H1 (cell line): ENCODE measurements at regions not wholly inside any gene's neighbourhood (a gene's known extent, or its start where the extent isn't known, plus 50 kb on each side); places are given as distances from the start of the nearest gene placed in this dataset.

Source experiments
- CTCF ChIA-PET: fragments of 300-600 bp; sonication (Branson Sonifier 250); formaldehyde crosslinking; loops from one replicate; lab custom pipeline; 2021; ENCODE audit not compliant: partially characterized antibody; lab: Charles Lee
- POLR2A ChIA-PET: fragments of 300-600 bp; sonication (Branson Sonifier 250); formaldehyde crosslinking; loops from one replicate; lab custom pipeline; 2021; ENCODE audit warnings: inconsistent platforms; ENCODE audit not compliant: partially characterized antibody; lab: Charles Lee
- DNase-seq, 2 experiments: peaks; one replicate each; pipeline versions ENCODE4 v3.0.0 to v3.0.0-alpha.2; 2010 to 2022; ENCODE audit warnings: low spot score in 2 of 2, low read depth in 1 of 2, mixed read lengths in 1 of 2
- FAIRE-seq: peaks from 2 replicates; lab custom pipeline; 2011; peaks lifted over from hg19 to GRCh38; lab: Jason Lieb, UNC
- H2AFZ ChIP-seq: 2 replicates; pipeline ENCODE4 v1.8.1; 2012; ENCODE audit warnings: low read length, inconsistent platforms
- H2AK5ac ChIP-seq: 2 replicates; pipeline ENCODE4 v1.6.1; 2013; ENCODE audit warnings: low read depth, low read length
- H2BK120ac ChIP-seq: replicated peaks from 2 replicates; pipeline ENCODE3; 2013; ENCODE audit warnings: low read depth, low read length, inconsistent platforms
- H2BK12ac ChIP-seq: 2 replicates; pipeline ENCODE4 v1.6.1; 2013; ENCODE audit warnings: low read depth, low read length
- H2BK15ac ChIP-seq: 2 replicates; pipeline ENCODE4 v1.6.1; 2013; ENCODE audit warnings: low read length
- H2BK20ac ChIP-seq: 2 replicates; pipeline ENCODE4 v1.6.1; 2013; ENCODE audit warnings: low read length
- H2BK5ac ChIP-seq: 2 replicates; pipeline ENCODE4 v1.6.1; 2013; ENCODE audit warnings: low read depth, low read length
- H3K14ac ChIP-seq: 2 replicates; pipeline ENCODE4 v1.6.1; 2013; ENCODE audit warnings: inconsistent platforms; ENCODE audit not compliant: insufficient read length
- H3K18ac ChIP-seq: 2 replicates; pipeline ENCODE4 v1.6.1; 2013; ENCODE audit warnings: low read length; ENCODE audit errors: extremely low read depth
- H3K23ac ChIP-seq: 2 replicates; pipeline ENCODE4 v1.6.1; 2013; ENCODE audit warnings: inconsistent platforms; ENCODE audit not compliant: insufficient read length
- H3K23me2 ChIP-seq: 2 replicates; pipeline ENCODE4 v1.6.1; 2013; ENCODE audit warnings: low read depth, low read length
- H3K27ac ChIP-seq: 2 replicates; pipeline ENCODE4 v1.6.1; 2011; ENCODE audit warnings: low read depth, low read length, inconsistent platforms
- H3K27me3 ChIP-seq, 4 experiments: replicated peaks in 1 of 4; 1 replicate in 1 of 4; 2 replicates in 3 of 4; pipeline versions ENCODE4 v1.6.1 to v1.8.1; 2011 to 2013; ENCODE audit warnings: low read length in 3 of 4, mild to moderate bottlenecking in 3 of 4, inconsistent platforms in 2 of 4, mixed read lengths in 2 of 4, moderate library complexity in 1 of 4; ENCODE audit not compliant: control insufficient read depth in 3 of 4, insufficient read depth in 3 of 4; ENCODE audit errors: extremely low read depth in 1 of 4
- H3K36me3 ChIP-seq, 4 experiments: 2 replicates each; pipeline versions ENCODE4 v1.6.1 to v1.8.1; 2011 to 2013; ENCODE audit warnings: mild to moderate bottlenecking in 4 of 4, low read length in 3 of 4, moderate library complexity in 2 of 4, control low read depth in 1 of 4, inconsistent platforms in 1 of 4; ENCODE audit not compliant: insufficient read depth in 4 of 4, control insufficient read depth in 2 of 4
- H3K4ac ChIP-seq: replicated peaks from 2 replicates; pipeline ENCODE3; 2013; ENCODE audit warnings: low read length, low read depth, mixed read lengths, inconsistent platforms; ENCODE audit not compliant: insufficient read length
- H3K4me1 ChIP-seq, 4 experiments: replicated peaks in 1 of 4; 1 replicate in 1 of 4; 2 replicates in 3 of 4; pipeline versions ENCODE4 v1.6.1 to v1.8.1; 2011 to 2013; ENCODE audit warnings: low read length in 3 of 4, inconsistent platforms in 2 of 4, mixed read lengths in 1 of 4; ENCODE audit not compliant: insufficient read depth in 4 of 4, control insufficient read depth in 3 of 4
- H3K4me2 ChIP-seq, 2 experiments: 2 replicates each; pipeline versions ENCODE4 v1.6.1 to v1.8.1; 2011 to 2013; ENCODE audit warnings: low read depth in 2 of 2, low read length in 2 of 2, control low read depth in 1 of 2, inconsistent platforms in 1 of 2, mild to moderate bottlenecking in 1 of 2; ENCODE audit not compliant: insufficient read depth in 1 of 2
- H3K4me3 ChIP-seq, 4 experiments: fragments of 200-600, 300-600 bp in 1 of 4; sonication (generic), shearing (Covaris generic), sonication (Bioruptor Twin) in 1 of 4; 2 replicates each; pipeline versions ENCODE4 v1.5.1 to v1.8.1; 2011 to 2016; ENCODE audit warnings: low read length in 4 of 4, low read depth in 3 of 4, control low read depth in 2 of 4, inconsistent platforms in 2 of 4, mild to moderate bottlenecking in 2 of 4, mixed read lengths in 1 of 4, moderate library complexity in 1 of 4; ENCODE audit not compliant: insufficient read depth in 2 of 4; ENCODE audit errors: extremely low read depth in 1 of 4
- H3K56ac ChIP-seq: replicated peaks from 2 replicates; pipeline ENCODE3; 2013; ENCODE audit warnings: low read depth, mild to moderate bottlenecking, mixed read lengths, low read length, inconsistent platforms; ENCODE audit not compliant: insufficient read length
- H3K79me1 ChIP-seq: 2 replicates; pipeline ENCODE4 v1.6.1; 2013; ENCODE audit warnings: low read depth, low read length, control low read depth
- H3K79me2 ChIP-seq, 2 experiments: 2 replicates each; pipeline versions ENCODE4 v1.6.1 to v1.8.1; 2012 to 2013; ENCODE audit warnings: low read length in 2 of 2, mild to moderate bottlenecking in 2 of 2, inconsistent platforms in 1 of 2; ENCODE audit not compliant: insufficient read depth in 2 of 2, control insufficient read depth in 1 of 2
- H3K9ac ChIP-seq, 4 experiments: replicated peaks in 1 of 4; 1 replicate in 1 of 4; 2 replicates in 3 of 4; pipeline versions ENCODE4 v1.6.1 to v1.8.1; 2011 to 2013; ENCODE audit warnings: low read depth in 3 of 4, low read length in 3 of 4, control low read depth in 2 of 4, mild to moderate bottlenecking in 2 of 4, moderate library complexity in 2 of 4, inconsistent platforms in 1 of 4; ENCODE audit errors: extremely low read depth in 1 of 4
- H3K9me3 ChIP-seq, 2 experiments: 2 replicates each; pipeline versions ENCODE4 v1.6.1 to v1.8.1; 2012 to 2013; ENCODE audit warnings: mild to moderate bottlenecking in 2 of 2, moderate library complexity in 2 of 2, control low read depth in 1 of 2, inconsistent platforms in 1 of 2, low read depth in 1 of 2, low read length in 1 of 2, mixed read lengths in 1 of 2; ENCODE audit not compliant: insufficient read depth in 2 of 2
- H4K20me1 ChIP-seq, 2 experiments: replicated peaks in 1 of 2; 2 replicates each; pipeline versions ENCODE3 to v1.8.1; 2011 to 2013; ENCODE audit warnings: inconsistent platforms in 2 of 2, low read length in 2 of 2, mild to moderate bottlenecking in 1 of 2; ENCODE audit not compliant: insufficient read depth in 2 of 2, control insufficient read depth in 1 of 2
- H4K5ac ChIP-seq: 2 replicates; pipeline ENCODE4 v1.6.1; 2013; ENCODE audit warnings: low read length, low read depth, mixed read lengths, inconsistent platforms; ENCODE audit not compliant: insufficient read length
- H4K8ac ChIP-seq: 2 replicates; pipeline ENCODE4 v1.8.0; 2013; ENCODE audit warnings: mild to moderate bottlenecking, moderate library complexity, low read length, inconsistent platforms; ENCODE audit not compliant: insufficient read depth; ENCODE audit errors: extremely low read depth
- H4K91ac ChIP-seq: replicated peaks from 2 replicates; pipeline ENCODE3; 2013; ENCODE audit warnings: low read length, mixed read lengths, inconsistent platforms; ENCODE audit not compliant: insufficient read length
- CBX5 ChIP-seq: fragments of 300-800, 300-1000 bp; sonication (generic); IDR thresholded peaks from 2 replicates; pipeline ENCODE4 v1.7.1; 2016; ENCODE audit warnings: antibody characterized with exemption, low read length, low read depth
- KDM1A ChIP-seq: fragments of 200-600, 300-600 bp; sonication (generic); IDR thresholded peaks from 2 replicates; pipeline ENCODE4 v1.7.1; 2016; ENCODE audit warnings: mild to moderate bottlenecking, low read length, borderline replicate concordance
- NANOG ChIP-seq: IDR thresholded peaks from 2 replicates; pipeline ENCODE4 v1.6.1; 2011; ENCODE audit warnings: low read length, low read depth, mild to moderate bottlenecking, inconsistent platforms; ENCODE audit not compliant: insufficient read depth, poor library complexity, severe bottlenecking
- SP2 ChIP-seq: IDR thresholded peaks from 2 replicates; pipeline ENCODE4 v1.6.1; 2012; ENCODE audit warnings: mild to moderate bottlenecking, low read length, inconsistent platforms
- TAF7 ChIP-seq: optimal IDR thresholded peaks from 2 replicates; pipeline ENCODE3; 2011; ENCODE audit warnings: low read depth, mild to moderate bottlenecking, inconsistent platforms, low read length, moderate library complexity, borderline replicate concordance
- TBP ChIP-seq: IDR thresholded peaks from 2 replicates; pipeline ENCODE4 v1.6.1; 2011; ENCODE audit warnings: low read depth, low read length, improper control_type of control experiment
- YY1 ChIP-seq: IDR thresholded peaks from 2 replicates; pipeline ENCODE4 v1.6.1; 2011; ENCODE audit warnings: low read depth, mild to moderate bottlenecking, low read length
- WGBS, 2 experiments: shearing (Covaris generic) in 1 of 2; methylation state at CpG; one replicate each; pipeline versions ENCODE4 v1.1.6 to v1.1.7; 2013 to 2015; ENCODE audit warnings: low lambda C conversion rate in 2 of 2, mixed read lengths in 2 of 2, inconsistent platforms in 1 of 2, low coverage in 1 of 2, missing lambda C conversion rate in 1 of 2; ENCODE audit not compliant: insufficient replicate concordance in 2 of 2, insufficient coverage in 1 of 2, insufficient read length in 1 of 2; ENCODE audit errors: extremely low coverage in 1 of 2, missing lambda C conversion rate in 1 of 2; 5-methylcytosine and 5-hydroxymethylcytosine counted together

DNA sequence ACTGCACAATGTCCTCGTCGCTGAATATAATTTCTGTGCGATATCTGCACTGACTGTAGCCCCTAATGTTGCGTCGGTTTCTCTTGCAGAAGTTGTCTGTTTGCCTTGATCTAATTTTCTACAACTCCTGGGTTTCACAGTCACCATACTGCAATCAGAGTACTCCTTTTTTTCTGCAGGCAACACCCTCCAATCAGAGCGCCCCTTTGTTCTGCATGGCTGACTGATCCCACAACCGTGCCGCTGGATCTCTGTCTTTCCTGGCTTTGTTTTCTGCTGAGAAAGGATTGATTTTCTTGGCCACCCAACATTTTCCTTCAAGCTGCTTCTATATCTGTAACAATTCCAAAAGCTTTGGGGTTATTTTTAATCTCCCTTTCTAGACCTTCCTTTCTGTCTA lies 182.2 kb upstream of the SMARCA2 start:
- ChIA-PET POLR2A (no interaction called here), CTCF (interaction anchor here (1.0 kb wide), 1 partner anchor 105 kb away, joined by 5 read pairs; no protein-coding TSS in a partner anchor)
- peak overlapping the region; percentile 93 for H2AFZ ChIP-seq
- H3K4me3 ChIP-seq = no peak overlapping the region
- FAIRE-seq = no peak
- no peaks in the 10 kb centered on the region for H3K79me2 ChIP-seq
- no peak overlapping the region for H3K27ac ChIP-seq
- no peak overlapping the region for H3K4me2 ChIP-seq
- H2BK5ac ChIP-seq = no peak overlapping the region
- H3K9ac ChIP-seq = no peak overlapping the region
- H2AK5ac ChIP-seq = no peak overlapping the region
- no peak overlapping the region for H2BK20ac ChIP-seq
- H3K23me2 ChIP-seq = no peaks in the 10 kb centered on the region
- 81% methylated on average over 8 of the region's 8 CpGs; no CpG with 5 or more reads in 1 of the 2 experiments for WGBS, 2 experiments
- H3K18ac ChIP-seq = no peak overlapping the region
- no peak for TF ChIP-seq YY1
- TF ChIP-seq TAF7 = no peak
- TF ChIP-seq SP2 = no peak
- TF ChIP-seq TBP = no peak
- TF ChIP-seq KDM1A = no peak
- no peak for TF ChIP-seq NANOG
- no peak for TF ChIP-seq CBX5
- H3K23ac ChIP-seq = no peak overlapping the region
- H3K36me3 ChIP-seq = no peaks in the 10 kb centered on the region
- no peak overlapping the region for H4K91ac ChIP-seq
- H2BK15ac ChIP-seq = no peak overlapping the region
- H2BK120ac ChIP-seq = peak overlapping the region; percentile 18
- no peak overlapping the region for H4K5ac ChIP-seq
- no peak overlapping the region for H3K4ac ChIP-seq
- H4K20me1 ChIP-seq = no peaks in the 10 kb centered on the region
- H3K9me3 ChIP-seq = no peaks in the 10 kb centered on the region
- no peak overlapping the region for H2BK12ac ChIP-seq
- no peak for DNase-seq
- no peak overlapping the region for H4K8ac ChIP-seq
- no peaks in the 10 kb centered on the region for H3K27me3 ChIP-seq
- H3K14ac ChIP-seq = no peak overlapping the region
- no peaks in the 10 kb centered on the region for H3K79me1 ChIP-seq
- no peaks in the 10 kb centered on the region for H3K4me1 ChIP-seq
- H3K56ac ChIP-seq = no peak overlapping the region
